ENCODE measurements at regions not wholly inside any gene's neighbourhood (a gene's known extent, or its start where the extent isn't known, plus 50 kb on each side); places are given as distances from the start of the nearest gene placed in this dataset.
"Not testable (repeated sequence)": the region's sequence is repeated elsewhere in the genome, so short reads cannot be mapped to it uniquely, and the experiment has no call there.

GRCh38 chr21:35468991-35469390 lies 419.9 kb upstream of the RUNX1 start:
- TF ChIP-seq, protein P1, sequence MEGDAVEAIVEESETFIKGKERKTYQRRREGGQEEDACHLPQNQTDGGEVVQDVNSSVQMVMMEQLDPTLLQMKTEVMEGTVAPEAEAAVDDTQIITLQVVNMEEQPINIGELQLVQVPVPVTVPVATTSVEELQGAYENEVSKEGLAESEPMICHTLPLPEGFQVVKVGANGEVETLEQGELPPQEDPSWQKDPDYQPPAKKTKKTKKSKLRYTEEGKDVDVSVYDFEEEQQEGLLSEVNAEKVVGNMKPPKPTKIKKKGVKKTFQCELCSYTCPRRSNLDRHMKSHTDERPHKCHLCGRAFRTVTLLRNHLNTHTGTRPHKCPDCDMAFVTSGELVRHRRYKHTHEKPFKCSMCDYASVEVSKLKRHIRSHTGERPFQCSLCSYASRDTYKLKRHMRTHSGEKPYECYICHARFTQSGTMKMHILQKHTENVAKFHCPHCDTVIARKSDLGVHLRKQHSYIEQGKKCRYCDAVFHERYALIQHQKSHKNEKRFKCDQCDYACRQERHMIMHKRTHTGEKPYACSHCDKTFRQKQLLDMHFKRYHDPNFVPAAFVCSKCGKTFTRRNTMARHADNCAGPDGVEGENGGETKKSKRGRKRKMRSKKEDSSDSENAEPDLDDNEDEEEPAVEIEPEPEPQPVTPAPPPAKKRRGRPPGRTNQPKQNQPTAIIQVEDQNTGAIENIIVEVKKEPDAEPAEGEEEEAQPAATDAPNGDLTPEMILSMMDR (IDR thresholded peaks at IDR 0.05) = no peak
- DNase-seq (ENCODE audit: low spot score) = no peak
- no peak for ATAC-seq (ENCODE audit: low FRiP score)

DNA sequence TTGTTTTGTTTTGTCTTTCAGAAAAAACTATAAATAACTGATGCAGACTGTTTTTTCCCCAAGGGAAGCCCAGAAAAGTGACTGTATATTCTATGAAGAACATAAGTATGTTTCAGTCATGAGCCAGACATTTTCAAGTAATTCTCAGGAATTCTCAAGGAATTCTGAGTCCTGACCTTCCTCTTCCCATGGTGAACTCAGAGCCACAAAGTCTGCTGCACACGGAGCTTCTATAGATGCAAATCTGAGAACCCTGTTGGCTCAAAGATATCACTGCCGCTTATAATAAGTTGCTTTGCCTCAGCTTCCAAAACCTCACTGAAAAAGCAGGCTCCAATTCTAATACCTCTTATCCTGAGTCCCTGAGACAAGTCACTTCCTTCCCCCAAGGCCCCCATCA lies 418.5 kb upstream of the RUNX1 start:
- ATAC-seq (ENCODE audit: low FRiP score) = no peak
- DNase-seq (ENCODE audit: low spot score) = no peak
- TF ChIP-seq, protein P1 (IDR thresholded peaks at IDR 0.05) = no peak

DNA sequence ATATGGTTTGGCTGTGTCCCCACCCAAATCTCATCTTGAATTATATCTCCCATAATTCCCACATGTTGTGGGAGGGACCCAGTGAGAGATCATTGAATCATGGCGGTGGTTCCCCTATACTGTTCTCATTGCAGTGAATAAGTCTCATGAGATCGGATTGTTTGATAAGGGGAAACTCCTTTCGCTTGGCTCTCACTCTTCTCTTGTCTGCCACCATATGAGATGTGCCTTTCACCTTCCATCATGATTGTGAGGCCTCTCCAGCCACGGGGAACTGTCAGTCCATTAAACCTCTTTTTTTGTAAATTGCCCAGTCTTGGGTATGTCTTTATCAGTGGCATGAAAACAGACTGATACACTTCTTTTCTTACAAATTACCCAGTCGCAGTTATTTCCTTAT lies 417.6 kb upstream of the RUNX1 start:
- DNase-seq (ENCODE audit: low spot score); ATAC-seq (ENCODE audit: low FRiP score): not testable (repeated sequence)

DNA sequence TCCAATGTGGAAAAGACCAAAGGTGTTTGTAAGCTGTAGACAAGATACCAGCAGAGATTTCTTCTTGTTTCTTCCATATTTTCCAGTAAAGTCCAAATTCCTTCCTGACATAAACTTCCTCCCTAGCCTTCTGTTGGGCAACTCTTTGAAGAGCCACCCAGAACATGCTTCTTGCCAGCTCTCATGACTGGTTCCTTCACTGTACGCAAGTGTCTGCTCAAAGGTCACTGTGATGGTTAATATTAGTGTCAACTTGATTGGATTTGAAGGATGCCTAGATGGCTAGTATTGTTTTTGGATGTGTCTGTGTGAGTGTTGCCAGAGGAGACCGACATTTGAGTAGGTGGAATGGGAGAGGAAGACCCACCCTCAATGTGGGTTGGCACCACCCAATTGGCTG lies 416.6 kb upstream of the RUNX1 start:
- ATAC-seq (ENCODE audit: low FRiP score) = no peak
- TF ChIP-seq, protein P1 (IDR thresholded peaks at IDR 0.05) = no peak
- DNase-seq (ENCODE audit: low spot score) = no peak

DNA sequence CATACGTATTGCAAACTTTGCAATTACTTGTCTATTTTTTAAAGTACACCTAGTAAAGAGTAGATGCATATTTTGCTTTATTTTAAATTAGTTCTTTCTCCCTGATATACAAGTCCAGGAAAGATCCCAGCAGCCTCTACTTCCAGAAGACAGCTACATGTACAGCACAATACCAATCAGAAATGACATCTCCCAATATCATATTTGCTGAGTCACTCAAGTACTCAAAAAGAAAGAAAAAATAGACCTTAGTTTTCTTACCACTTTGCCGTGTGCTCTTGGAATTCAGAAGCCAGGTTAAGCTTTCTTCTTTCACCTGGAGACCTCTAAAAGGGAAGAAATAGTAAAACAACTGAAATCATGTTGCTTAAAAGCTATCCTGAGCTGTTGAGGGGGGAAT lies 412.6 kb upstream of the RUNX1 start:
- DNase-seq (ENCODE audit: low spot score) = no peak
- ATAC-seq (ENCODE audit: low FRiP score) = no peak
- TF ChIP-seq, protein P1 (IDR thresholded peaks at IDR 0.05) = no peak

DNA sequence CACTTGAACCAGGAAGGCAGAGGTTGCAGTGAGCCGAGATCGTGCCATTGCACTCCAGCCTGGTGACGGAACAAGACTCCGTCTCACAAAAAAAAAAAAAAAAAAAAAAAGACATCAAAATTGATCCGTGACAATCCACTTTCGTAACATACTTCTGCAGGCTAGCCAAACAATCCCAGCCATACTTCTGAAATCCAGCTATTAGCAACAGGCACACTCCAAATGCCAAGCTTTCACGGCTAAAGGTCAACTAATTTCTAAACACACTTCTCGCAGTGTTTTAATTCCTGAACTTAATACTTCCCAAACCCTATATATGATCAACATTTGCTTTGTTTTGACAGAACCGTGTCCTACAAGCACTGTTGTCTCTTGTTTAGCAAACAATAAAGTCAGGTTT lies 411.3 kb upstream of the RUNX1 start:
- DNase-seq (ENCODE audit: low spot score) (no peak), ATAC-seq (ENCODE audit: low FRiP score) (no peak)
- TF ChIP-seq, protein P1 (IDR thresholded peaks at IDR 0.05) = no peak

DNA sequence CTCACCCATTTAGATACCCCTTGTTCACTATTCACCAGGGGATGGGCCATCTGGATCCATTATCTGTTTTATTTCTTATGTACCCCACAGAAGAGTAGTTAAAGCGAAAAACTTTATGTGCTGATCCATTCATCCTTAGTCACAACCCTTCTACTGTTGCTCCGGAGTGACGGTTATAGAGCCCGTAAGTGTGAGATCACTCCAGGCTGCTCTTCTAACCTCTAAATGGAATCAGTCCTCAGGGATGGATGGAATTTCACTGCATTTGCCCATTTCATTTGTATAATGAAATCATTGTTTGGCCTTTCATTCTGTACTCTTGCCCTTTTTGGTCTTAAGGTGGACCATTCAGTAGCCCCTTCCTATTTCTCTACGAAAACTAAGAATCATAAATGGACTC lies 409.3 kb upstream of the RUNX1 start:
- ATAC-seq (ENCODE audit: low FRiP score) (no peak), DNase-seq (ENCODE audit: low spot score) (no peak)
- TF ChIP-seq, protein P1 (IDR thresholded peaks at IDR 0.05) = no peak
